Stimulated activated CD4-positive, alpha-beta T cell treated with anti-CD3 and anti-CD28 coated beads, Interleukin-1b, Interleukin-23, amount 100 ng/mL, for 24 hours (primary cell): ENCODE measurements at regions not wholly inside any gene's neighbourhood (a gene's known extent, or its start where the extent isn't known, plus 50 kb on each side); places are given as distances from the start of the nearest gene placed in this dataset.
A peak's percentile ranks its signal among the peaks of the same experiment; 100 is the strongest.
"Not testable (repeated sequence)": the region's sequence is repeated elsewhere in the genome, so short reads cannot be mapped to it uniquely, and the experiment has no call there.

Experiments
- DNase-seq, 4 experiments: peaks; one replicate each; pipeline ENCODE4 v3.0.0-alpha.2; 2020; ENCODE audit warnings: low read depth in 4 of 4, low spot score in 1 of 4

- DNase-seq: no peak
Measured at GRCh38 chr15:69668039-69668705, 215.6 kb downstream of the RPLP1 start.

GRCh38 chr15:69668963-69669362, 216.3 kb downstream of the RPLP1 start:
- DNase-seq: no peak

GRCh38 chr15:69669446-69669845, 216.8 kb downstream of the RPLP1 start:
- DNase-seq: no peak

DNA sequence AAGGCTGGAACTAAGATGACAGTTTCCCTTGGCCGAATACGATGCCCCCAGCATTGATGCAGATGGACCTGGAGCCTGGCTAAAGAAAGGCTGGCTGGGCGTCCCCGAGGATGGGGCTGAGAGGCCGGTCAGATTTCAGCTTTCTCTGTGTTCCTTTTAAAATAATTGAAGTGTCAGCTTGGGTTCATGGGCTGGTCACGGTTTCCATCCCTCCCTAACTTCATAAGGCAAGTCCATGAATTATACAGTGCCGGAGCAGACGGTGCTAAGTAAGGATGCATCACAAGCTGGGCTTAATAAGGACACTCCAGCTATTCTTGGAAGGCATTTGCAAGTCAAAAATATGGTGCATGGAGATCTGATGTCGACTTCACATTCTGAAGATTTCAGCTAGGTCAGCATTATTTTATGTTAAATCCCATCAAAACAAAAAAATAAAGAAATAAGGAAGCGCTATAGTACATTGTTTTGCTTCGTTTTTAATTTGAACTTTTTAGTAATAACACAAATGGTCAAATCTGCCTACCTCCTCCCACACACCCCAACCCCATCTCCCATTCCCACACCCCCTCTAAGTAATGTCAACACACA, 220.8 kb downstream of the RPLP1 start:
- no peak for DNase-seq

GRCh38 chr15:69675731-69676130, 223.1 kb downstream of the RPLP1 start:
- DNase-seq: no peak

DNA sequence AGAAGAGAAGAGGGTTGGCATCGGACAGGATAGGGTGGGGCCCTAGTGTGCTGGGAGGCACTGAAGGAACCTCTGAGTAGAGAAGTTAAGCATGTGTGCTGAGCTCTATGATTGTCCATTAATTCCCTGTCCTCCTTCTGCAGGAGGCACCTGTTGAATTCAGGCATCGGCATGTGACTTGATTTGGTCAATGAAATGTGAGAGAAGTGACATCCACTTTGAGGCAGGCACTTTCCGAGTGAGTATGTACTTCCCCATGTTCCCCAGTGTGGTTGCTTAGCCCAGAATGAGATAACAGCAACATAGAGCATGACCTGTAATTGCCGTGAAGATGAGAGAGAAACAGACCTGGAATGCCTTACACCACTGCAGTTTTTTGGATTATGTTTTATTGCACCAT, 224.8 kb downstream of the RPLP1 start:
- DNase-seq: no peak

- DNase-seq: peak in 2 of 4 experiments; percentile 8 to 53
Measured at GRCh38 chr15:69679623-69680228, 227.1 kb downstream of the RPLP1 start.

GRCh38 chr15:69684823-69685222, 232.2 kb downstream of the RPLP1 start:
- DNase-seq: not testable (repeated sequence)

- DNase-seq: no peak
Measured at GRCh38 chr15:69685512-69686452, 233.2 kb downstream of the RPLP1 start.

GRCh38 chr15:69686626-69687025, 234.0 kb downstream of the RPLP1 start:
- no peak for DNase-seq

DNA sequence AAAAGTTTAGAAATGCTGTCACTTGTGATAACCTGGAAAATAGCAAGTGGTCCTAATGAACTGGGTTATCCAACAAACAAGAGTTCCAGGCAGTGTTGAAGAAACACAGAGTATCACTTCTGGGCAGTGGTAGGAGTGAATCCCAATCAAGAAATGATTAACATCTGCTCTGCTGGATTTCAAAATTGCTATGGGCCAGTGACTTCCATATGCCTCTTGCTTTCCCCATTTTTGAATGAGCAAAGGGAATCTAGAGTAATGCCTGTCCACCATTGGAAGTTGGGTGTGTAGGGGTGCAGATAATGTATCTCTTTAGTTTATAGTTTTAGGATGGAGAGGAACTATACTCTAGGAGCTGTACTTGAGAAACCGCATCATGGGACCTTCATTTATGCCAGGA, 236.5 kb downstream of the RPLP1 start:
- no peak for DNase-seq

DNA sequence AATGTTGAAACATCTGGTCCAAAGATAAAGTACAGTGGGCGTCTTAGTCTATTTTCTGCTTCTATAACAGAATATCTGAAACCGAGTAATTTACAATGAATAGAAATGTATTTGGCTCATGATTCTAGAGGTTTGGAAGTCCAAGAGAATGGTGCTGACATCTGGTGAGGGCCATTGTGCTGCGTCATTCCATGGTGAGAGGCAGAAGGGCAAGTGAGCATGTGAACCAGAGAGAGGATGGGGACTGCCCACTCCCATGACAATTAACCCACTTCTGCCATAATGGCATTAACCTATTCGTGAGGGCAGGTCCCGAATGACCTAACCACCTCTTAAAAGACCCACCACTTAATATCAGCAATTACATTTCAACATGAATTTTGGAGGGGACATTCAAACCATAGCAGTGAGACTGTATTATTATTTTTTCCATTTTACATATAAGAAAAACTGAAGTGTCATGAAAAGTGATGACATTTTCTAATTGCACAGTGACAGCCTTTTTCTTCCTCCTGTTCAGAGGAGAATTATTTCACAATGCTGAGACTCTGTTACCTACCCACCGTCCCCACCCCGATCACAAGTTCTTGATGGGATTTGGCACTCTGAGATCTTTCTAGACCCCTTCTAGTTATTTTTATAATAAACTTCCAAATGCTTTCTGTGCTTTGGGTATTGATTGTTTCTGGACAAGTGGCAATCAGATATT, 238.8 kb downstream of the RPLP1 start:
- DNase-seq: no peak

GRCh38 chr15:69692342-69692741, 239.7 kb downstream of the RPLP1 start:
- DNase-seq: no peak

GRCh38 chr15:69693059-69693458, 240.4 kb downstream of the RPLP1 start:
- DNase-seq: no peak

GRCh38 chr15:69696946-69697345, 244.3 kb downstream of the RPLP1 start:
- DNase-seq: no peak

DNA sequence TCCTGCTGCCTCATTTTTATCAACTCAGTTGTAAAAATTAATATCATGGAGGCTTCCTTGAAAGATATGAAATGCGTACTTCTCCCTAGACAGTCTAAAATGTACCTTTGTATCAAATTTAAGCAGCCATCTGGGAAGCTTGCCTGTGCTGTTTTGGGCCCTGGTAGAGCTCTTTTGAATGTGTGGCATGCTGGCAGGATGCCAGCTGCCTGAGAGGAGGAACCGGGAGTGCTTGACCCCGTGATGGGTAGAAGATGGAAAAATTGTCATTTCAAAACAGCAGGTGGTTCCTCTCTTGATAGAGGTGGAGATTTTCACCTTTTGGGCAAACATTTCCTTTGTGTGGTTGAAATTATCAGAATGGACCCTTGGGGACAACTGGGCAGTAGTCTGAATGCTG, 245.3 kb downstream of the RPLP1 start:
- no peak for DNase-seq

GRCh38 chr15:69699096-69699495, 246.5 kb downstream of the RPLP1 start:
- no peak for DNase-seq

DNA sequence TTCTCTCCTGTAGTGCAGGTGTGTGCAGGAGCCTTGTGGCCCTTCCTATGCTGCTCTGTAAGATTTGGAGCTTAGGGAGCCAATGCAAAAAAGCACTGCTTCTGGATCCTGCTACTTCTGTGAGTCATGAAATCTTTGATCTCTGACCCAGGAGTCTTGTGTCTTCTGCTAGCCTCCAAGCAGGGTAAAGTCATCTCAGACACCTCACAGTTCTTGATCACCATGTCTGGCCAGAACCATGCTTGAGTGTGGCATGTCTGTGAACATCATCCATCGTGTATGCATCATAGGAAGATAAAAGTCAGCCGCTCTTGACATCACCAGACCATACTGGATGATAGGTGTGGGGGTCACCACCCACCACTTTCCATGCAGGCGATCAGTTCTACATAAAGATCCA, 247.8 kb downstream of the RPLP1 start:
- no peak for DNase-seq

GRCh38 chr15:69701198-69701597, 248.6 kb downstream of the RPLP1 start:
- no peak for DNase-seq

DNA sequence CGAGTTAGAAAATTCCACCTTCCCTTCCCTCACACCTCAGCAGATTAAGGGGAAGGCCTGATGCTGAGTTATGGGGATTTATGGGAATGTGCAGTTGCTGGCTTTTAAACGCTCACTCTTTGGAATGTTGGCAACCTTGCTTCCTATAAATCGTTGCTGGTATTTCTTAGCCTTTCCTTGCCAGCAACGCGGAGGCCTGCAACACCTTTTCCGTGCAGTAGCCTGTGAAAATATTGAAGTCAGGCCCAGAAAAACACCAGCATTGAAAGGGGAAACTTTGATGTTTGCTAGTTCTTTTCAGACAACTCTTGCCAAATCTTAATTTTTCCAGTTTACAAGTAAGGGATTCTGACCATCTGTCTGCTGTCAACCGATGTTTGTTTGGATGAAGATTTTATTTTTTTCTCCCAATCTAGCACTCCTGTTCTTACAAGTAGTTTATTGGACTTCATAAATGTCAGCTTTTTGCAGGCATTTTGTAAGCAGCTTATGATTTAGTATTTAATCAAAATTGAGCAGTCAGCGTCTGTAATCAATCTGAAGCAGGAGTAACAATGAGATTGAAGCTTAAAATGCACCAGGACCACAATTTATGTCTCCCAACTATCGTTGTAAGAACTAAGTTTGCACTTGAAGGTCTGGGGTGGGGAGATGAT, 251.0 kb downstream of the RPLP1 start:
- no peak for DNase-seq
